BE2C (cell line): ENCODE measurements at regions not wholly inside any gene's neighbourhood (a gene's known extent, or its start where the extent isn't known, plus 50 kb on each side); places are given as distances from the start of the nearest gene placed in this dataset.

ENCODE experiments used
- DNase-seq: peaks from one replicate; pipeline ENCODE4 v3.0.0-alpha.2; 2020
- H3K27me3 ChIP-seq: fragments of 250-450 bp; sonication (Bioruptor Pico); 2 replicates; pipeline ENCODE4 v1.5.1; 2020; ENCODE audit warnings: mild to moderate bottlenecking
- H3K36me3 ChIP-seq: fragments of 250-450 bp; sonication (Bioruptor Pico); 2 replicates; pipeline ENCODE4 v1.5.1; 2020; ENCODE audit warnings: mild to moderate bottlenecking
- H3K4me1 ChIP-seq: fragments of 250-450 bp; sonication (Bioruptor Pico); 2 replicates; pipeline ENCODE4 v1.5.1; 2020
- H3K4me3 ChIP-seq: 2 replicates; pipeline ENCODE4 v1.5.1; 2011; ENCODE audit warnings: low read depth, low read length
- H3K9me3 ChIP-seq: fragments of 250-450 bp; sonication (Bioruptor Pico); 2 replicates; pipeline ENCODE4 v1.5.1; 2020
- TF ChIP-seq, protein P1 (sequence below): IDR thresholded peaks from 2 replicates; pipeline ENCODE4 v1.5.1; 2012; ENCODE audit warnings: mild to moderate bottlenecking, low read depth, low read length

DNA sequence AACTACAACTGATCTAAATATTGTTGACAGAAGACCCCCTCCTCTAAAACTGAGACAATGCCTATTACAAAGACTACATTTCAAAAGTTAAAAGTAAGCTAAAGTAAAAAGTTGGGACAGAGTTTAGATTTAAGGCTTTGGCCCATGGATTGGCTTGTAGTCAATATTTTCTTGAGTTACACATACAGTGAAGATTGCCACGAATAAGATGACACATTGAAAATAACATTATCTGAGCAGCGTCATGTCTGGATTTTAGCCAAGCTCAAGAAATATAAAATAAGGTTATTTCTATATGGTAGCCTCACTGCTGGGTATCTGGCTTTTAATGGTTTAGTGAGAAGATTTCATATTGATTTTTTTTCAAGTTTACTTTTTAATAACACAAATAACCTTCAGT is 266.2 kb upstream of the LDB2 start:
- TF ChIP-seq, protein P1, sequence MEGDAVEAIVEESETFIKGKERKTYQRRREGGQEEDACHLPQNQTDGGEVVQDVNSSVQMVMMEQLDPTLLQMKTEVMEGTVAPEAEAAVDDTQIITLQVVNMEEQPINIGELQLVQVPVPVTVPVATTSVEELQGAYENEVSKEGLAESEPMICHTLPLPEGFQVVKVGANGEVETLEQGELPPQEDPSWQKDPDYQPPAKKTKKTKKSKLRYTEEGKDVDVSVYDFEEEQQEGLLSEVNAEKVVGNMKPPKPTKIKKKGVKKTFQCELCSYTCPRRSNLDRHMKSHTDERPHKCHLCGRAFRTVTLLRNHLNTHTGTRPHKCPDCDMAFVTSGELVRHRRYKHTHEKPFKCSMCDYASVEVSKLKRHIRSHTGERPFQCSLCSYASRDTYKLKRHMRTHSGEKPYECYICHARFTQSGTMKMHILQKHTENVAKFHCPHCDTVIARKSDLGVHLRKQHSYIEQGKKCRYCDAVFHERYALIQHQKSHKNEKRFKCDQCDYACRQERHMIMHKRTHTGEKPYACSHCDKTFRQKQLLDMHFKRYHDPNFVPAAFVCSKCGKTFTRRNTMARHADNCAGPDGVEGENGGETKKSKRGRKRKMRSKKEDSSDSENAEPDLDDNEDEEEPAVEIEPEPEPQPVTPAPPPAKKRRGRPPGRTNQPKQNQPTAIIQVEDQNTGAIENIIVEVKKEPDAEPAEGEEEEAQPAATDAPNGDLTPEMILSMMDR: no peak
- no peak for DNase-seq
- Histone ChIP-seq H3K4me1 (peaks cover 14% of the 10 kb centered on the region), H3K36me3 (no peaks in the 10 kb centered on the region), H3K27me3 (no peaks in the 10 kb centered on the region), H3K4me3 (no peak overlapping the region), H3K9me3 (no peaks in the 10 kb centered on the region)

DNA sequence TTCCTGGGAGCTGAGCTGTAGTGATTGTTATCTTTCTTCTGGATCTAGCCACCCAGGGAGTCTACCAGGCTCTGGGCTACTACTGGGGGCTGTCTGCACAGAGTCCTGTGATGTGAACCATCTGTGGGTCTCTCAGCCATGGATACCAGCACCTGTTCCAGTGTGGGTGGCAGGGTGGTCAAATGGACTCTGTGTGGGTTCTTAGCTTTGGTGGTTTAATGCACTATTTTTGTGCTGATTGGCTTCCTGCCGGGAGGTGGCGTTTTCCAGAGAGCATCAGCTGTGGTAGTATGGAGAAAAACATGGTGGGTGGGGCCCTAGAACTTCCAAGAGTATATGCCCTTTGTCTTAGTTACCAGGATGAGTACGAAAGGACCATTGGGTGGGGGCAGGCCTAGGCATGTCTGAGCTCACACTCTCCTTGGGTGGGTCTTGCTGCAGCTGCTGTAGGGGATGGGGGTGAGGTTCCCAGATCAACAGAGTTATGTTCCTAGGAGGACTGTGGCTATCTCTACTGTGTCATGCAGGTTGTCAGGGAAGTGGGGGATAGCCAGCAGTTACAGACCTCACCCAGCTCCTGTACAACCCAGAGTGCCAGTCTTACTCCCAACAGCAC is 264.8 kb upstream of the LDB2 start:
- DNase-seq: no peak
- Histone ChIP-seq H3K36me3 (no peaks in the 10 kb centered on the region), H3K4me1 (peaks cover 9% of the 10 kb centered on the region), H3K9me3 (no peaks in the 10 kb centered on the region), H3K4me3 (no peak overlapping the region), H3K27me3 (no peaks in the 10 kb centered on the region)
- TF ChIP-seq, protein P1: no peak

DNA sequence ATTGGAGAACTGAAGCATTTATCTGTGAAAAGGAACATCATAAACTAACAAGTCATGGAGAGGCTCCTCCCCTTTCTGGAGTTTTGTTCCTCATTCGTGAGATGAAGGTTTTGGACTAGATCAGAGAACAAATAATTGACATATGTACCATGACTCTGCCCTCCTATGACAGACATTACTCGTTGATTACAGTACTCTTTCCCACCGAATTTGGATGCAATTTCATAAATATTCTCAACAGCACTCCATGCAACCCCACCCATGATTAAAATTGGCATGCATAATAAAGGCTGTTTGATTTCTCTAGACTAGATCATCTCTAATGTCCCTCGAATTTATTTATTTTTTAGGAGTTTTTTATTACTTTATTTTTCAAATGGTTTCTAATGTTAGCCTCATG is 258.9 kb upstream of the LDB2 start:
- DNase-seq: no peak
- H3K36me3 ChIP-seq: no peaks in the 10 kb centered on the region
- no peaks in the 10 kb centered on the region; the same call in 1 of the 2 replicates for H3K4me1 ChIP-seq
- no peaks in the 10 kb centered on the region for H3K27me3 ChIP-seq
- no peak overlapping the region for H3K4me3 ChIP-seq
- TF ChIP-seq, protein P1: no peak
- H3K9me3 ChIP-seq: no peaks in the 10 kb centered on the region

DNA sequence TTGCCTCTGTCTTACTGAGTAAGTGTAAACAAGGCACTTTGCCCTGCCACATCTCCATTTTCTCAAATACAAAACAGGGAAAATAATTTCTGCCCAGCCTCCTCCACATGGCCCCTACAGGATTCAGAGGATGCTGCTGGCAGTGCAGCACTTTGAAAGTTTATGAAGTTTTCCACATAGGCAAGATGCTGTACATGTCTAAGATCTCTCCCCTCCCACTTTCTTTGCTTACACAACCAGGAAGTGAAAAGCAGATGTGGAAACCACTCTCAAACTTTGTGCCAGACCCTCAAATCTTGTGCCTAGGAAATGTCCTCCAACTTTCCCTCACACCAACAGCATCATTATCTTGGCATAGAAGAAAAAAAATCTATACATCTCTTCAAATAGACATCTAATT is 257.0 kb upstream of the LDB2 start:
- no peaks in the 10 kb centered on the region; the same call in 1 of the 2 replicates for H3K4me1 ChIP-seq
- no peak for DNase-seq
- H3K36me3 ChIP-seq: no peaks in the 10 kb centered on the region
- no peaks in the 10 kb centered on the region for H3K9me3 ChIP-seq
- TF ChIP-seq, protein P1: no peak
- no peak overlapping the region for H3K4me3 ChIP-seq
- no peaks in the 10 kb centered on the region for H3K27me3 ChIP-seq

DNA sequence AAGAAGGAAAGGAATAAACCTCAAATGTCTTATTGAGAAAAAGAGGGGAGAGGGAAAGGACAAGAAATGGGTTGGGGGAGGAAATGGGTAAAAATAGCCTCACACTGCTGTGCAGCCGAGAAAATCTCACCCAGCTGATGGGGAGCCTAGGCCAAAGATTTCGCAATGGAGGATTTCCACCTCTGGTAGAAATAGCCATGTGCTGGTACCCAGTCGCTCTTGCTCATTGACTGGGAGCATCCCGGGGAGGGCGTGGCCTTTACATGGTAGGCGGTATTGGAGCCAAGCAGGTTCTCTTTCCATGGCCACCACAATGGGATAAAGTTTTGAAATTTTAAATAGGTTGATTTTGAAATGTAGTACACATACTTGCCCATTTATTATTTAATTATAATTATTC is 255.1 kb upstream of the LDB2 start:
- H3K36me3 ChIP-seq: no peaks in the 10 kb centered on the region
- TF ChIP-seq, protein P1: no peak
- no peak for DNase-seq

DNA sequence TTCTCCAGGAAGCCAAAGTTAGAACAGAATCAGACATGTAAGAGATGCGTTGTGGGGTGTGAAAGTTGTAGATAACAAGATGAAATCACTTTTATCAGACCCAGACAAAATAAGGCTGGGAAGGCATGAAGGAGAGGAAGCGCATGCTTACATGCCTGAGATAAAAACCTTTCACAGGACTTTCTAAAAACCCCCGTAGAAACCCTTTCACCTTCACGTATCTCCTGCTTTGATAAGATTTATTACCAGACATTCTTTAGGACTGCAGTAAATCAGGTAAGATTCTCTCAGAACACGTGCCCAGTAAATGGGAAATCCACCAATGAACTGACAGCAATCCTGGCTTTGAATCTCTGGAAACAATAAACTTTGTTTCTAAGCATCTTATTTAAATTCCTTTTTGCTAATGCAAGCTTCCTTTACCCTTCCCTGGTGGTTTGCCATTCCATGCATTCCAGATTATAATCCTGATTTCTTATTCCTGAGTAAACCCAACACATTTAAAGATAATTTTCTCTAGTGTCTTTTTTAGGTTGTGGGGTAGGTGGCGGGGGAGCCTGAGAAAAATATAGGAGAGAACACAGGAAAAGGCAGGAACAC is 254.6 kb upstream of the LDB2 start:
- H3K9me3 ChIP-seq: no peaks in the 10 kb centered on the region
- TF ChIP-seq, protein P1: no peak
- H3K27me3 ChIP-seq: no peaks in the 10 kb centered on the region
- DNase-seq: no peak
- no peaks in the 10 kb centered on the region for H3K36me3 ChIP-seq
- H3K4me1 ChIP-seq: no peaks in the 10 kb centered on the region; the same call in 1 of the 2 replicates
- H3K4me3 ChIP-seq: no peak overlapping the region

More for the DNA sequence above, 255.1 kb upstream of the LDB2 start:
- Histone ChIP-seq H3K4me1 (no peaks in the 10 kb centered on the region; the same call in 1 of the 2 replicates), H3K27me3 (no peaks in the 10 kb centered on the region), H3K4me3 (no peak overlapping the region), H3K9me3 (no peaks in the 10 kb centered on the region)
